ENCODE measurements at regions not wholly inside any gene's neighbourhood (a gene's known extent, or its start where the extent isn't known, plus 50 kb on each side); places are given as distances from the start of the nearest gene placed in this dataset.

- ATAC-seq (no peak), DNase-seq (ENCODE audit: extremely low read depth in 1 of 4, low spot score in 3 of 4) (no peak), FAIRE-seq (no peak)
- Histone ChIP-seq H3K4me1 (replicated peaks in 1 of 2; ENCODE audit: control insufficient read depth in 2 of 2, insufficient read depth in 2 of 2, low read length in 2 of 2) (no peaks in the 10 kb centered on the region), H3K27ac (ENCODE audit: extremely low read depth, low read depth, low read length) (no peak overlapping the region), H3K79me2 (ENCODE audit: control insufficient read depth, insufficient read depth, low read length) (no peaks in the 10 kb centered on the region), H3K9me3 (replicated peaks; ENCODE audit: control insufficient read depth, insufficient read depth, low read depth, low read length) (no peaks in the 10 kb centered on the region), H3K4me3 (no peak overlapping the region), H4K20me1 (replicated peaks; ENCODE audit: control insufficient read depth, insufficient read depth, low read length) (no peaks in the 10 kb centered on the region), H3K9me1 (ENCODE audit: control insufficient read depth, insufficient read depth, low read length) (no peaks in the 10 kb centered on the region), H3K9ac (ENCODE audit: insufficient read depth in 1 of 2, low read depth in 2 of 2, low read length in 2 of 2) (no peak overlapping the region), H2AFZ (ENCODE audit: low read depth, low read length) (no peak overlapping the region), H3K36me3 (ENCODE audit: control insufficient read depth, insufficient read depth, low read length) (no peaks in the 10 kb centered on the region), H3K4me2 (ENCODE audit: insufficient read depth, low read length) (no peak overlapping the region), H3K27me3 (ENCODE audit: control insufficient read depth in 2 of 2, insufficient read depth in 2 of 2, low read length in 2 of 2) (no peaks in the 10 kb centered on the region)
- WGBS (ENCODE audit: insufficient coverage, low coverage, missing lambda C conversion rate): 3% methylated on average over 3 of the region's 4 CpGs
- in situ Hi-C loops (cut with MboI) (no loop called here), intact Hi-C loops (cut with micrococcal nuclease) (no loop called here)
- ChIA-PET POLR2A (no interaction called here), CTCF (ENCODE audit: low intra/inter-chr PET ratio) (no interaction called here)
- TF ChIP-seq RBM25 (IDR thresholded peaks at IDR 0.05; ENCODE audit: low read depth, low read length, severe bottlenecking): no peak
- TF ChIP-seq, protein P1, sequence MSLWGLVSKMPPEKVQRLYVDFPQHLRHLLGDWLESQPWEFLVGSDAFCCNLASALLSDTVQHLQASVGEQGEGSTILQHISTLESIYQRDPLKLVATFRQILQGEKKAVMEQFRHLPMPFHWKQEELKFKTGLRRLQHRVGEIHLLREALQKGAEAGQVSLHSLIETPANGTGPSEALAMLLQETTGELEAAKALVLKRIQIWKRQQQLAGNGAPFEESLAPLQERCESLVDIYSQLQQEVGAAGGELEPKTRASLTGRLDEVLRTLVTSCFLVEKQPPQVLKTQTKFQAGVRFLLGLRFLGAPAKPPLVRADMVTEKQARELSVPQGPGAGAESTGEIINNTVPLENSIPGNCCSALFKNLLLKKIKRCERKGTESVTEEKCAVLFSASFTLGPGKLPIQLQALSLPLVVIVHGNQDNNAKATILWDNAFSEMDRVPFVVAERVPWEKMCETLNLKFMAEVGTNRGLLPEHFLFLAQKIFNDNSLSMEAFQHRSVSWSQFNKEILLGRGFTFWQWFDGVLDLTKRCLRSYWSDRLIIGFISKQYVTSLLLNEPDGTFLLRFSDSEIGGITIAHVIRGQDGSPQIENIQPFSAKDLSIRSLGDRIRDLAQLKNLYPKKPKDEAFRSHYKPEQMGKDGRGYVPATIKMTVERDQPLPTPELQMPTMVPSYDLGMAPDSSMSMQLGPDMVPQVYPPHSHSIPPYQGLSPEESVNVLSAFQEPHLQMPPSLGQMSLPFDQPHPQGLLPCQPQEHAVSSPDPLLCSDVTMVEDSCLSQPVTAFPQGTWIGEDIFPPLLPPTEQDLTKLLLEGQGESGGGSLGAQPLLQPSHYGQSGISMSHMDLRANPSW (CRISPR knock-in tag; IDR thresholded peaks at IDR 0.05): no peak
- TF ChIP-seq PTTG1 (tag; IDR thresholded peaks at IDR 0.05; ENCODE audit: low read depth): no peak
- no peak for TF ChIP-seq CBX1 (IDR thresholded peaks at IDR 0.05; ENCODE audit: low read depth)
- no peak for TF ChIP-seq HES1 (IDR thresholded peaks at IDR 0.05; ENCODE audit: low read depth)
- TF ChIP-seq RBBP5 (IDR thresholded peaks at IDR 0.05; ENCODE audit: borderline replicate concordance, insufficient read depth, low read length, poor library complexity, severe bottlenecking): no peak
- TF ChIP-seq RHOXF2B (CRISPR knock-in tag; conservative IDR thresholded peaks at IDR 0.05): no peak
- TF ChIP-seq POLR2B (IDR thresholded peaks at IDR 0.05; ENCODE audit: low read depth, partially characterized antibody): no peak
- TF ChIP-seq BCOR (IDR thresholded peaks at IDR 0.05): no peak
- TF ChIP-seq ZNF551 (CRISPR knock-in tag; IDR thresholded peaks at IDR 0.05): no peak
- TF ChIP-seq C11orf30 (IDR thresholded peaks at IDR 0.05; ENCODE audit: low read depth): no peak
- no peak for TF ChIP-seq NCOA4 (IDR thresholded peaks at IDR 0.05; ENCODE audit: partially characterized antibody)
- TF ChIP-seq GTF2F1 (IDR thresholded peaks at IDR 0.05; ENCODE audit: low read depth, low read length): no peak
- no peak for TF ChIP-seq FOXA3 (CRISPR knock-in tag; conservative IDR thresholded peaks at IDR 0.05 in 1 of 2, IDR thresholded peaks at IDR 0.05 in 1 of 2)
- no peak for TF ChIP-seq TRIM24 (IDR thresholded peaks at IDR 0.05)
- TF ChIP-seq POLR2AphosphoS2 (IDR thresholded peaks at IDR 0.05; ENCODE audit: low read length): no peak
- no TSS peak for BruUV-seq (replicated peaks)
These were observed 1110.9 kb downstream of the NLGN4X start for GRCh38 chrX:5117816-5118215.
